PC-3 (cell line): ENCODE measurements at regions not wholly inside any gene's neighbourhood (a gene's known extent, or its start where the extent isn't known, plus 50 kb on each side); places are given as distances from the start of the nearest gene placed in this dataset.
A peak's percentile ranks its signal among the peaks of the same experiment; 100 is the strongest.

Experiments
- ATAC-seq: fragments of 200-7000 bp; cut with Tn5 transposase; 2 replicates; pipeline ENCODE4 v1.9.1; 2020; ENCODE audit warnings: mild to moderate bottlenecking, moderate library complexity
- BruUV-seq: library from RNA; stranded (reverse); fragments of 400-500 nt; replicated peaks from 2 replicates; lab custom pipeline; 2021; lab: Mats Ljungman, UMichigan
- CTCF ChIA-PET: fragments of 300-600 bp; sonication (Branson Sonifier 250); formaldehyde crosslinking; loops from one replicate; lab custom pipeline; 2022; ENCODE audit warnings: antibody characterized with exemption; lab: Charles Lee
- POLR2A ChIA-PET: fragments of 300-600 bp; sonication (Branson Sonifier 250); formaldehyde crosslinking; loops from one replicate; lab custom pipeline; 2022; ENCODE audit warnings: antibody characterized with exemption; ENCODE audit not compliant: unreplicated experiment; lab: Charles Lee
- DNase-seq: peaks from one replicate; pipeline ENCODE4 v3.0.0-alpha.2; 2015
- H2AFZ ChIP-seq: fragments of 300-600 bp; sonication (generic); 2 replicates; pipeline ENCODE4 v1.6.0; 2016; ENCODE audit warnings: antibody characterized with exemption, low read length
- H3F3A ChIP-seq: fragments of 300-600 bp; sonication (generic); one replicate; pipeline ENCODE4 v1.6.0; 2017; ENCODE audit warnings: antibody characterized with exemption, low read length, control low read depth, mild to moderate bottlenecking; ENCODE audit not compliant: unreplicated experiment
- H3K27ac ChIP-seq: fragments of 300-600 bp; sonication (generic); 2 replicates; pipeline ENCODE4 v1.5.1; 2016; ENCODE audit warnings: mild to moderate bottlenecking, low read length
- H3K27me3 ChIP-seq: fragments of 300-600 bp; sonication (generic); 2 replicates; pipeline ENCODE4 v1.6.1; 2016; ENCODE audit warnings: low read length, mixed read lengths
- H3K36me3 ChIP-seq: fragments of 300-600 bp; sonication (generic); 2 replicates; pipeline ENCODE4 v1.6.1; 2016; ENCODE audit warnings: low read depth, mixed run types, low read length, mixed read lengths
- H3K4me1 ChIP-seq: fragments of 300-600 bp; sonication (generic); 2 replicates; pipeline ENCODE4 v1.5.1; 2016; ENCODE audit warnings: low read length; ENCODE audit not compliant: insufficient read depth
- H3K4me2 ChIP-seq: fragments of 300-600 bp; sonication (generic); 2 replicates; pipeline ENCODE4 v1.6.0; 2016; ENCODE audit warnings: low read length
- H3K4me3 ChIP-seq: fragments of 300-600 bp; sonication (generic); 2 replicates; pipeline ENCODE4 v1.5.1; 2016; ENCODE audit warnings: mild to moderate bottlenecking, low read length, mixed read lengths
- H3K79me2 ChIP-seq: fragments of 300-600 bp; sonication (generic); 2 replicates; pipeline ENCODE4 v1.6.1; 2017; ENCODE audit warnings: low read length, mixed read lengths
- H3K9ac ChIP-seq: fragments of 300-600 bp; sonication (generic); 2 replicates; pipeline ENCODE4 v1.6.0; 2016; ENCODE audit warnings: mild to moderate bottlenecking, low read length
- H3K9me2 ChIP-seq: fragments of 300-600 bp; sonication (generic); replicated peaks from 2 replicates; pipeline ENCODE4 v1.6.1; 2016; ENCODE audit warnings: mixed run types, low read length, mixed read lengths
- H3K9me3 ChIP-seq: fragments of 300-600 bp; sonication (generic); 2 replicates; pipeline ENCODE4 v1.6.1; 2016; ENCODE audit warnings: low read length, mixed read lengths
- H4K20me1 ChIP-seq: fragments of 300-600 bp; sonication (generic); 2 replicates; pipeline ENCODE4 v1.6.1; 2016; ENCODE audit warnings: low read length, mixed read lengths
- EZH2 ChIP-seq: fragments of 300-600 bp; sonication (generic); IDR thresholded peaks from one replicate; pipeline ENCODE4 v1.6.1; 2017; ENCODE audit warnings: antibody characterized with exemption, mild to moderate bottlenecking, low read length; ENCODE audit not compliant: unreplicated experiment
- EZH2phosphoT487 ChIP-seq: fragments of 300-600 bp; sonication (generic); IDR thresholded peaks from 2 replicates; pipeline ENCODE4 v1.6.1; 2018; ENCODE audit warnings: mild to moderate bottlenecking, antibody characterized with exemption, low read length, borderline replicate concordance
- intact Hi-C: fragments of 100-400 bp; cut with micrococcal nuclease; formaldehyde crosslinking; loops from 2 replicates; pipeline ENCODE4 v1.9.0; 2023
- TF ChIP-seq, protein P1 (sequence below): fragments of 300-600 bp; sonication (generic); conservative IDR thresholded peaks from 2 replicates; pipeline ENCODE4 v1.5.1; 2017; ENCODE audit warnings: antibody characterized with exemption, low read depth, mild to moderate bottlenecking, low read length

DNA sequence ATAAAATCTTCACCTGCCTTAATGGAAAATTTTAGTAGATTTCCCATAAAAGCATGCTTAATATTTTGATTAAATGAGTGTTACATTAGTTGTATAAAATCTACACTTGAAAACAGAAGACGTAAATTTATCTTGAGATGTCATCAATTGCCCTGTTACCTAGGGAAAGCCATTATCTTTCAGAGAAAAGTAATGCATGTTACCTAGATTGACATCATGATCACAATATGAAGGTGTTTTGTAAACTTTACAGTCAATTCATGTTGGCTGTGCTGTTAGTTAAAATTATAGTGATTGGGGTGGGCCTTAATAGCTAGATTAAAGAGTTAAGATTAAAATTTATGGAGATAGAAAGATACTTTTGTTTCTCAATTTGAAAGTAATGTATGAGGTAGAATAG is 293.2 kb upstream of the PCDH18 start:
- H3K9ac ChIP-seq: no peak overlapping the region
- H3K4me2 ChIP-seq: no peak overlapping the region
- no peak overlapping the region for H3K4me3 ChIP-seq
- no TSS peak for BruUV-seq
- H3K79me2 ChIP-seq: no peaks in the 10 kb centered on the region
- DNase-seq (no peak), ATAC-seq (no peak)
- no peaks in the 10 kb centered on the region for H3K27me3 ChIP-seq
- no peaks in the 10 kb centered on the region for H4K20me1 ChIP-seq
- peaks cover 6% of the 10 kb centered on the region; the same call in 1 of the 2 replicates for H3K4me1 ChIP-seq
- no peaks in the 10 kb centered on the region for H3K9me3 ChIP-seq
- POLR2A ChIA-PET: no interaction called here
- CTCF ChIA-PET: no interaction called here
- no peaks in the 10 kb centered on the region for H3K9me2 ChIP-seq
- H2AFZ ChIP-seq: no peak overlapping the region
- intact Hi-C loops: loop anchor here (10.0 kb wide), 2 partner anchors 169 to 359 kb away; no protein-coding TSS in a partner anchor
- H3K36me3 ChIP-seq: no peaks in the 10 kb centered on the region
- no peaks in the 10 kb centered on the region for H3F3A ChIP-seq
- no peak overlapping the region for H3K27ac ChIP-seq
- TF ChIP-seq EZH2 (no peak), EZH2phosphoT487 (no peak)
- TF ChIP-seq, protein P1, sequence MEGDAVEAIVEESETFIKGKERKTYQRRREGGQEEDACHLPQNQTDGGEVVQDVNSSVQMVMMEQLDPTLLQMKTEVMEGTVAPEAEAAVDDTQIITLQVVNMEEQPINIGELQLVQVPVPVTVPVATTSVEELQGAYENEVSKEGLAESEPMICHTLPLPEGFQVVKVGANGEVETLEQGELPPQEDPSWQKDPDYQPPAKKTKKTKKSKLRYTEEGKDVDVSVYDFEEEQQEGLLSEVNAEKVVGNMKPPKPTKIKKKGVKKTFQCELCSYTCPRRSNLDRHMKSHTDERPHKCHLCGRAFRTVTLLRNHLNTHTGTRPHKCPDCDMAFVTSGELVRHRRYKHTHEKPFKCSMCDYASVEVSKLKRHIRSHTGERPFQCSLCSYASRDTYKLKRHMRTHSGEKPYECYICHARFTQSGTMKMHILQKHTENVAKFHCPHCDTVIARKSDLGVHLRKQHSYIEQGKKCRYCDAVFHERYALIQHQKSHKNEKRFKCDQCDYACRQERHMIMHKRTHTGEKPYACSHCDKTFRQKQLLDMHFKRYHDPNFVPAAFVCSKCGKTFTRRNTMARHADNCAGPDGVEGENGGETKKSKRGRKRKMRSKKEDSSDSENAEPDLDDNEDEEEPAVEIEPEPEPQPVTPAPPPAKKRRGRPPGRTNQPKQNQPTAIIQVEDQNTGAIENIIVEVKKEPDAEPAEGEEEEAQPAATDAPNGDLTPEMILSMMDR: no peak

DNA sequence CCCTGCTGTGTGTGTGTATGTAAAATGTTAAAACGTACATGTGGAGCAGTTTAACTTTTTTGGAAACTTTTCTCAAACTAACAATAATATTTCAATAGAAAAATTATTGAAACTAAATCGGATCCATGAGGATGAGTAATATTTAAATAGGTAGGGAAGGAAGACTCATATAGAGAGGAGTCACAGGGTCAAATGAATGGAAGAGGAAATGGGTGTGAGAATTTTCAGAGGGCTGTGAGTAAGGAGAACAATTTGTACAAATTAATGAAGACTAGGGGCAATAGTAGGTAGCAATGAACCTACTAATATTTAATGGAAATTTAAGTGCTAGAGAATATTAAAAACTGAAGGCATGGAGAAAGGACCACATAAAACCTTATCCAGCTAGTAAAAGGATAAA is 290.7 kb upstream of the PCDH18 start:
- BruUV-seq: no TSS peak
- Histone ChIP-seq H3K4me3 (no peak overlapping the region), H3K4me2 (no peak overlapping the region), H3K27me3 (no peaks in the 10 kb centered on the region), H3F3A (no peaks in the 10 kb centered on the region), H3K9me2 (no peaks in the 10 kb centered on the region), H4K20me1 (no peaks in the 10 kb centered on the region), H2AFZ (no peak overlapping the region), H3K9me3 (no peaks in the 10 kb centered on the region), H3K27ac (no peak overlapping the region), H3K36me3 (no peaks in the 10 kb centered on the region), H3K4me1 (peaks cover 6% of the 10 kb centered on the region; the same call in 1 of the 2 replicates), H3K9ac (no peak overlapping the region), H3K79me2 (no peaks in the 10 kb centered on the region)
- ChIA-PET POLR2A (no interaction called here), CTCF (no interaction called here)
- intact Hi-C loops: loop anchor here (10.0 kb wide), 2 partner anchors 172 to 362 kb away; no protein-coding TSS in a partner anchor
- no peak for TF ChIP-seq EZH2
- TF ChIP-seq, protein P1: no peak
- TF ChIP-seq EZH2phosphoT487: no peak
- ATAC-seq (no peak), DNase-seq (no peak)

DNA sequence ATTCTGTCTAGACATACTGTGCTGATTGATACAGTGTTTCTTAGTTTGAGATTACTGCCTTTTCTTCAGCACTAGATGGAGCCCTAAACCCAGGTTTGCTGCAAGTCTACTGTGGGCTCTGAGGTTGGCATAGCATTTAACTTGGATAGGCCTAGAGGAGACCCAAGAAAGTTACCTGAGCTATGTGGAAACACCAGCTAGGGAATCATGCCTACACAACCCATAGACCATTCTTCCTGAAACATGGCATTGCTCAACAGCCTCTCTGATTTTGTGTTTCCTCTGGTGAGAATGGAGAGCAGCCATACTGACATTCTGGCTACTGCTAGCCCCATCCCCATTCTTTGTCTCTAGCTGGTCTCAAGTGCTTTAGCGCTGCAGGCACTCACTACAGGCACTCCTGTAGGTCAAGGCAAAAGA is 287.7 kb upstream of the PCDH18 start:
- Histone ChIP-seq H3K9me2 (no peaks in the 10 kb centered on the region), H3K9ac (no peak overlapping the region), H4K20me1 (no peaks in the 10 kb centered on the region), H3K9me3 (no peaks in the 10 kb centered on the region), H3K27me3 (no peaks in the 10 kb centered on the region), H2AFZ (no peak overlapping the region), H3K4me1 (peaks cover 6% of the 10 kb centered on the region; the same call in 1 of the 2 replicates), H3K4me2 (no peak overlapping the region), H3K79me2 (no peaks in the 10 kb centered on the region), H3K4me3 (no peak overlapping the region), H3K36me3 (no peaks in the 10 kb centered on the region), H3F3A (no peaks in the 10 kb centered on the region), H3K27ac (no peak overlapping the region)
- ChIA-PET CTCF (interaction anchor here (0.7 to 0.9 kb wide), 2 partner anchors 215 to 270 kb away, joined by 3 to 4 read pairs; no protein-coding TSS in a partner anchor), POLR2A (no interaction called here)
- DNase-seq: peak; percentile 65
- peak; percentile 90 for ATAC-seq
- intact Hi-C loops: loop anchor here (1.0 to 10.0 kb wide), 6 partner anchors 41 to 861 kb away; no protein-coding TSS in a partner anchor
- no TSS peak for BruUV-seq
- no peak for TF ChIP-seq EZH2phosphoT487
- TF ChIP-seq, protein P1: peak; percentile 81
